Mesendoderm (in vitro differentiated cells): ENCODE measurements at regions not wholly inside any gene's neighbourhood (a gene's known extent, or its start where the extent isn't known, plus 50 kb on each side); places are given as distances from the start of the nearest gene placed in this dataset.
A peak's percentile ranks its signal among the peaks of the same experiment; 100 is the strongest.

ENCODE experiments used
- DNase-seq: peaks from one replicate; pipeline ENCODE4 v3.0.0; 2013
- H2AK5ac ChIP-seq: 2 replicates; pipeline ENCODE4 v1.6.1; 2013; ENCODE audit warnings: low read length, inconsistent platforms
- H2BK120ac ChIP-seq: 2 replicates; pipeline ENCODE4 v1.6.1; 2013; ENCODE audit warnings: low read depth, mild to moderate bottlenecking, low read length, moderate library complexity, mixed read lengths
- H2BK15ac ChIP-seq: replicated peaks from 2 replicates; pipeline ENCODE4 v1.6.1; 2013; ENCODE audit warnings: low read depth, mild to moderate bottlenecking, moderate library complexity
- H2BK5ac ChIP-seq: 2 replicates; pipeline ENCODE4 v1.6.1; 2013; ENCODE audit warnings: low read length, inconsistent platforms
- H3K18ac ChIP-seq: 2 replicates; pipeline ENCODE4 v1.6.1; 2013; ENCODE audit warnings: mild to moderate bottlenecking, low read length, mixed read lengths
- H3K23ac ChIP-seq: one replicate; pipeline ENCODE4 v1.6.1; 2013; ENCODE audit warnings: low read length
- H3K27ac ChIP-seq: 2 replicates; pipeline ENCODE4 v1.5.1; 2013; ENCODE audit warnings: low read depth, mild to moderate bottlenecking, inconsistent platforms, low read length, moderate library complexity
- H3K27me3 ChIP-seq: 2 replicates; pipeline ENCODE4 v1.6.1; 2013; ENCODE audit warnings: low read length, control low read depth, mild to moderate bottlenecking, inconsistent platforms; ENCODE audit not compliant: insufficient read depth, poor library complexity
- H3K36me3 ChIP-seq: 2 replicates; pipeline ENCODE4 v1.6.1; 2013; ENCODE audit warnings: low read length, inconsistent platforms; ENCODE audit not compliant: control insufficient read depth, insufficient read depth
- H3K4ac ChIP-seq: one replicate; pipeline ENCODE4 v1.6.1; 2013; ENCODE audit warnings: low read depth, mild to moderate bottlenecking, low read length, moderate library complexity
- H3K4me1 ChIP-seq: 2 replicates; pipeline ENCODE4 v1.6.1; 2013; ENCODE audit warnings: low read depth, low read length, inconsistent platforms; ENCODE audit not compliant: control insufficient read depth
- H3K4me2 ChIP-seq: 2 replicates; pipeline ENCODE4 v1.6.1; 2013; ENCODE audit warnings: low read length
- H3K4me3 ChIP-seq: 2 replicates; pipeline ENCODE4 v1.5.1; 2013; ENCODE audit warnings: mild to moderate bottlenecking, low read length
- H3K56ac ChIP-seq: one replicate; pipeline ENCODE4 v1.6.1; 2013; ENCODE audit warnings: low read length
- H3K79me1 ChIP-seq: 2 replicates; pipeline ENCODE4 v1.6.1; 2013; ENCODE audit warnings: low read length, inconsistent platforms
- H3K79me2 ChIP-seq: 2 replicates; pipeline ENCODE4 v1.6.1; 2013; ENCODE audit warnings: mild to moderate bottlenecking, low read length; ENCODE audit not compliant: control insufficient read depth, insufficient read depth
- H3K9ac ChIP-seq: 2 replicates; pipeline ENCODE4 v1.6.1; 2013; ENCODE audit warnings: low read length, inconsistent platforms
- H4K5ac ChIP-seq: one replicate; pipeline ENCODE4 v1.6.1; 2013; ENCODE audit warnings: low read length
- H4K8ac ChIP-seq: one replicate; pipeline ENCODE4 v1.6.1; 2013; ENCODE audit warnings: low read depth, mild to moderate bottlenecking, control low read depth, low read length, moderate library complexity
- WGBS: extraction: QIAGEN DNeasy Blood & Tissue Kit; methylation state at CpG from one replicate; pipeline ENCODE4 v1.1.7; 2013; ENCODE audit warnings: low lambda C conversion rate, missing lambda C conversion rate; ENCODE audit not compliant: insufficient coverage; ENCODE audit errors: extremely low coverage; 5-methylcytosine and 5-hydroxymethylcytosine counted together

GRCh38 chr2:19141234-19142004 is 217.0 kb downstream of the OSR1 start:
- no peak overlapping the region for H2BK15ac ChIP-seq

GRCh38 chr2:19140463-19141208 is 217.8 kb downstream of the OSR1 start:
- H3K79me2 ChIP-seq, result no peaks in the 10 kb centered on the region
- no peak overlapping the region for H3K56ac ChIP-seq
- no peaks in the 10 kb centered on the region for H3K79me1 ChIP-seq
- no peak overlapping the region for H3K4ac ChIP-seq
- no peaks in the 10 kb centered on the region for H3K36me3 ChIP-seq
- H2BK5ac ChIP-seq, result no peak overlapping the region
- peaks cover 7% of the 10 kb centered on the region for H3K4me1 ChIP-seq
- no peak overlapping the region for H2BK120ac ChIP-seq
- no peaks in the 10 kb centered on the region for H3K27me3 ChIP-seq
- no CpG with 5 or more reads among the region's 3 CpGs for WGBS
- no peak overlapping the region for H4K5ac ChIP-seq
- H2BK15ac ChIP-seq, result no peak overlapping the region
- no peak overlapping the region for H3K4me3 ChIP-seq
- no peak overlapping the region for H3K27ac ChIP-seq
- no peak overlapping the region for H4K8ac ChIP-seq
- DNase-seq, result peak; percentile 85
- no peak overlapping the region for H3K9ac ChIP-seq
- H3K4me2 ChIP-seq, result no peak overlapping the region
- no peak overlapping the region for H3K18ac ChIP-seq
- no peak overlapping the region for H2AK5ac ChIP-seq
- no peak overlapping the region for H3K23ac ChIP-seq

More at GRCh38 chr2:19141234-19142004, 217.0 kb downstream of the OSR1 start:
- Histone ChIP-seq H3K27me3 (no peaks in the 10 kb centered on the region), H3K36me3 (no peaks in the 10 kb centered on the region), H3K27ac (no peak overlapping the region), H3K23ac (no peak overlapping the region), H3K9ac (no peak overlapping the region), H3K56ac (no peak overlapping the region), H2BK5ac (no peak overlapping the region), H3K79me1 (no peaks in the 10 kb centered on the region), H2AK5ac (no peak overlapping the region), H2BK120ac (no peak overlapping the region), H3K79me2 (no peaks in the 10 kb centered on the region), H3K4me3 (no peak overlapping the region), H4K5ac (no peak overlapping the region), H3K4me1 (peaks cover 7% of the 10 kb centered on the region), H3K4me2 (no peak overlapping the region), H3K4ac (no peak overlapping the region), H4K8ac (no peak overlapping the region), H3K18ac (peak overlapping the region; percentile 61)
- no CpG with 5 or more reads among the region's 5 CpGs for WGBS
- no peak for DNase-seq

DNA sequence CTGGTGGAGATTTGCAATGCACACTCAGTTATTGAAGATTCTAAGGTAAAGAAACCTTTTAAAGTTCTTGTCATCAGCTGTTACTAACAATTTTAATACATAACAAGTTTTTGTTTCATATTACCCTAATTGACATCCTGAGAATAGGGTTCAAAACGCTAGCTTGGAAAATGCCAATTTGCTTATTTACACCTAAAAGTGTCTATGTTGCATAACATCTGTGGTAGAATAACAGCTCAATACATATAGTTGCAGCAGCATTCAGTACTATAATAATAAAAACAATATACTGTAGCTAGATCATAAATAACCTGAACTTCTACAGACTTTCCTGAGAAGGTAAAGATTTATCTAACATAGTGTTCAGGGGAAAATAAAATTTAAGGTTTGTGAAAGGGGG is 219.0 kb downstream of the OSR1 start:
- Histone ChIP-seq H3K56ac (no peak overlapping the region), H3K4me2 (no peak overlapping the region), H3K36me3 (no peaks in the 10 kb centered on the region), H4K5ac (no peak overlapping the region), H2BK5ac (no peak overlapping the region), H3K4me1 (peaks cover 7% of the 10 kb centered on the region), H4K8ac (no peak overlapping the region), H3K18ac (no peak overlapping the region), H3K23ac (no peak overlapping the region), H3K27ac (no peak overlapping the region), H3K79me2 (no peaks in the 10 kb centered on the region), H2AK5ac (no peak overlapping the region), H3K4me3 (no peak overlapping the region), H2BK15ac (no peak overlapping the region), H3K27me3 (no peaks in the 10 kb centered on the region), H3K9ac (no peak overlapping the region), H3K79me1 (no peaks in the 10 kb centered on the region), H3K4ac (no peak overlapping the region), H2BK120ac (no peak overlapping the region)
- no CpG with 5 or more reads among the region's 1 CpG for WGBS
- no peak for DNase-seq

GRCh38 chr2:19138264-19138825 is 220.1 kb downstream of the OSR1 start:
- Histone ChIP-seq H3K9ac (no peak overlapping the region), H4K8ac (no peak overlapping the region), H3K36me3 (no peaks in the 10 kb centered on the region), H3K4me1 (peaks cover 7% of the 10 kb centered on the region), H3K4ac (no peak overlapping the region), H2BK5ac (no peak overlapping the region), H3K4me3 (no peak overlapping the region), H3K56ac (peak overlapping the region; percentile 28), H3K23ac (no peak overlapping the region), H3K79me1 (no peaks in the 10 kb centered on the region), H2BK120ac (no peak overlapping the region), H3K79me2 (no peaks in the 10 kb centered on the region), H3K4me2 (no peak overlapping the region), H2BK15ac (no peak overlapping the region), H3K27ac (peak overlapping the region; percentile 33), H4K5ac (no peak overlapping the region), H2AK5ac (no peak overlapping the region), H3K27me3 (no peaks in the 10 kb centered on the region), H3K18ac (peak overlapping the region; percentile 70)
- no CpG with 5 or more reads among the region's 4 CpGs for WGBS
- peak; percentile 92 for DNase-seq

- peak; percentile 32 for DNase-seq
- no peak overlapping the region for H3K18ac ChIP-seq
- no peak overlapping the region for H2AK5ac ChIP-seq
- H3K79me1 ChIP-seq, result no peaks in the 10 kb centered on the region
- no peak overlapping the region for H2BK15ac ChIP-seq
- no peak overlapping the region for H2BK5ac ChIP-seq
- H3K36me3 ChIP-seq, result no peaks in the 10 kb centered on the region
- no peak overlapping the region for H2BK120ac ChIP-seq
- no peaks in the 10 kb centered on the region for H3K79me2 ChIP-seq
- H3K9ac ChIP-seq, result no peak overlapping the region
- no peaks in the 10 kb centered on the region for H3K27me3 ChIP-seq
- H3K27ac ChIP-seq, result no peak overlapping the region
- no peak overlapping the region for H3K23ac ChIP-seq
- no peak overlapping the region for H4K8ac ChIP-seq
- H3K4me2 ChIP-seq, result no peak overlapping the region
- H3K4ac ChIP-seq, result no peak overlapping the region
- H3K4me3 ChIP-seq, result no peak overlapping the region
- peaks cover 7% of the 10 kb centered on the region for H3K4me1 ChIP-seq
- H4K5ac ChIP-seq, result no peak overlapping the region
- no peak overlapping the region for H3K56ac ChIP-seq
These were observed 221.0 kb downstream of the OSR1 start for GRCh38 chr2:19137433-19137832.
